GM10248 (cell line): ENCODE measurements at regions not wholly inside any gene's neighbourhood (a gene's known extent, or its start where the extent isn't known, plus 50 kb on each side); places are given as distances from the start of the nearest gene placed in this dataset.

ENCODE experiments used
- CTCF ChIA-PET: fragments of 300-600 bp; sonication (Branson Sonifier 250); formaldehyde crosslinking; extraction: SDS; loops from one replicate; lab custom pipeline; 2021; ENCODE audit warnings: antibody characterized with exemption; lab: Yijun Ruan, JAX
- POLR2A ChIA-PET: fragments of 350-650 bp; sonication (Branson Sonifier 250); formaldehyde crosslinking; extraction: SDS; loops from one replicate; lab custom pipeline; 2020; ENCODE audit warnings: antibody characterized with exemption; lab: Yijun Ruan, JAX
- DNase-seq: peaks from one replicate; pipeline ENCODE4 v3.0.0; 2012; ENCODE audit errors: extremely low spot score
- TF ChIP-seq, protein P1 (sequence below): IDR thresholded peaks from 2 replicates; pipeline ENCODE4 v1.5.1; 2012; ENCODE audit warnings: mild to moderate bottlenecking, low read depth; ENCODE audit errors: extremely low read depth, missing control alignments, control extremely low read depth

DNA sequence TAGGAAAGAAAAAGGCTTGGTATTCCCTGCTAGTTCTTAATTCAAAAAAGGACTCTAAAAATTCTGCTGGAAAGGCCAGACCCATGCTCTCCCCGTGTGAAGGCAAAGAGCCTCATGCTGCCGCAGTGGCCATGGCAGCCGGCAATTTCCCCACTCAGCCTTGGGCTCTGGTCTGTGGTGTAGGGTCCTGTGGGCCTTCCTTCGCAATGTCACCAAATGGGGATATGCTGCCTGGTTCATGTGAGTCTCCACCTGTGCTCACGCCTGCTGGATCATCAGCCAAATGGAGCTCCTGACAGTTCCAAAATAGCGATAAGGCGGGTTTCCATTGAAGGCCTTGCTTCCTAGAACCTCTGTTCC lies 282.8 kb upstream of the ATP5MC3 start:
- TF ChIP-seq, protein P1, sequence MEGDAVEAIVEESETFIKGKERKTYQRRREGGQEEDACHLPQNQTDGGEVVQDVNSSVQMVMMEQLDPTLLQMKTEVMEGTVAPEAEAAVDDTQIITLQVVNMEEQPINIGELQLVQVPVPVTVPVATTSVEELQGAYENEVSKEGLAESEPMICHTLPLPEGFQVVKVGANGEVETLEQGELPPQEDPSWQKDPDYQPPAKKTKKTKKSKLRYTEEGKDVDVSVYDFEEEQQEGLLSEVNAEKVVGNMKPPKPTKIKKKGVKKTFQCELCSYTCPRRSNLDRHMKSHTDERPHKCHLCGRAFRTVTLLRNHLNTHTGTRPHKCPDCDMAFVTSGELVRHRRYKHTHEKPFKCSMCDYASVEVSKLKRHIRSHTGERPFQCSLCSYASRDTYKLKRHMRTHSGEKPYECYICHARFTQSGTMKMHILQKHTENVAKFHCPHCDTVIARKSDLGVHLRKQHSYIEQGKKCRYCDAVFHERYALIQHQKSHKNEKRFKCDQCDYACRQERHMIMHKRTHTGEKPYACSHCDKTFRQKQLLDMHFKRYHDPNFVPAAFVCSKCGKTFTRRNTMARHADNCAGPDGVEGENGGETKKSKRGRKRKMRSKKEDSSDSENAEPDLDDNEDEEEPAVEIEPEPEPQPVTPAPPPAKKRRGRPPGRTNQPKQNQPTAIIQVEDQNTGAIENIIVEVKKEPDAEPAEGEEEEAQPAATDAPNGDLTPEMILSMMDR: no peak
- POLR2A ChIA-PET: no interaction called here
- DNase-seq: no peak
- CTCF ChIA-PET: interaction anchor here (1.3 to 1.4 kb wide), 2 partner anchors 10 to 49 kb away, joined by 3 to 4 read pairs; no protein-coding TSS in a partner anchor

DNA sequence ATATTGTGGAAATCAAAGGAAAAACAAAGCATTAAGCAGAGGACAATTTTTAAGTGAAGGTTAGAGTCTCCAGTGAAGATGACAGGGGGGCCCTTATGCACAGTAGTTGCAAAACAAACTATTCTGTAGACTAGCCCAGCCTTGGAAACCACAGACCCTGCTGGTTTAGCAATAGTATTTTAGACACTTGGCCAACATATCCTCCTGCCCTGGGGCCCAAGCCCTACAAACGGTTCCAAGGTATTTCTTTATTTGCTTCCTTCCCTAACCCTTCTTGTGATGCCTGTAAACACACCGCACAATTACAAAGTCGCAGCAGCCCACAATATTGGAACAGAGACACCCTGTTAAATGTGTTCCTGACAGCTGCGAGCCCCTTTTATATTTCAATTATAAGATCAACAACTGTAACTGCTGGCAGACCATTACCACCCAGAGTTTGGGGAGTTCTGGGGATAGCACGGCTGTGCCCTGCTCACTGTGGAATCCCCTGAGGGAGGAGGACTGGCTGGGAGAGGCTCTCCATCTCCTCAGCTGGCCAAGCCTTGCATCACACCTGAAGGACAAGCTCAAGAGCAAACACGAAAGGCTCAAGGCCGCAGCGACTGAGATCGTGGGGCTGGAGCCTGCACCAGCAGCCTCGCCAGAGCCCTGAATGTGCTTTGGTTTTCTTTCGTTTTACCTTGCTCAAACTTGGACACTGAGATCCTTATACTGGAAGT lies 282.2 kb upstream of the ATP5MC3 start:
- ChIA-PET POLR2A (no interaction called here), CTCF (interaction anchor here (1.3 kb wide), 1 partner anchor 49 kb away, joined by 3 read pairs; no protein-coding TSS in a partner anchor)
- no peak for DNase-seq
- TF ChIP-seq, protein P1: no peak

DNA sequence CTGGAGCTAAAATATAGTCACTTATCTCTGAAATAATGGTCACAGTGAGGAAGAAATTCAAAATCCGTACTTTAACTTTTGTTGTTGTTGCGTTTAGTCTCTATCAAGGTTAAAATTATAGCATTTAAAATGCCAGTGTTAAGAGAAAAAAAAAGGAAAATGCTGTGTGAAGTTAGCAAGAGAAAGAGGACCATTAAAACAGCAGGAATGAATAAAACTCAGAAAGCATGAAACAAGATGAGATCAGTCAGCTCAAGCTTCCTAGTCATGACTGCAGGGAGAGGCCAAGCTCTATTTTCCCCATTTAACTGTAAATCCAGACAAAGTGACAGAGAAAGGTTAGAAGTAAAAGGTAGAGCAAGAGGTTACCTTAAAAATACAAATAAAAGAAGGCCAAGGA lies 281.7 kb upstream of the ATP5MC3 start:
- ChIA-PET CTCF (no interaction called here), POLR2A (no interaction called here)
- TF ChIP-seq, protein P1: no peak
- no peak for DNase-seq

DNA sequence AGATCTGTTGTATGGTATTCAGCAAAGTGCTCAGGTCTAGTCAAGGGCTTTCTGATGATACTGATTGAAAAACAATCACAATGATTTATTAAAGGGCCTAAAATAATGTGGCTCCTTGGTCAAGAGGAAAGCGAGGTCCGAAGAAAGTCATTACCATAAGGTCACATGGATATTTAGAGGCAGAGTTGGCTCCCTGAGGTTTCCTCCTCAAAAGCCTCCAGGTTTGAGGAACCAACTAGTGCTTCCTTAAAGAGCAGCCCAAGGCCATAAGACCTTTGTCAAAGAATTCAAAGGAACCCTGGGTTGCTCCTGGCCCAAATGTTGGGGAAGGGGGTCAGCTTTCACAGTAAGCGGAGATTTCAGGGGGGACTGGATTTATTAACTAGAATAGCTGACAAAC lies 280.7 kb upstream of the ATP5MC3 start:
- CTCF ChIA-PET: no interaction called here
- POLR2A ChIA-PET: no interaction called here
- TF ChIP-seq, protein P1: no peak
- DNase-seq: no peak

DNA sequence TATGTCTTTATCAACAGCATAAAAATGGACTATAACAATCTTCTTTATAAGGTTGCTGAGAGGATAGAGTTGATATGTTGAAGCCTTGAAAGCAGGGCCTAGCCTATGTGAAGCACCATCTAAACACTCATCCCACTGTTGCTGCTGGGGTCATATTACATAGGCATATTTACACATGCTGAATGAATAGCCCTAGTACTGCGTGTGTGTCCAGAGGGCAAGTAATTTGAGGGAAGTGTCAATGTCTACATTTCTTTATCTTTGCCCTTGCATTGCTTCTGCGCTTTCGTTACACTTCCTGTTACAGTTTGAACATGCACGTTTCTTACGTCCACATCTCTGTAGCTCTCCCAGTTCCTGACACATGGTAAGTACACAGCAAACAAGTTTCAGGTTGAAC lies 280.3 kb upstream of the ATP5MC3 start:
- TF ChIP-seq, protein P1: no peak
- POLR2A ChIA-PET: no interaction called here
- DNase-seq: no peak
- CTCF ChIA-PET: no interaction called here

DNA sequence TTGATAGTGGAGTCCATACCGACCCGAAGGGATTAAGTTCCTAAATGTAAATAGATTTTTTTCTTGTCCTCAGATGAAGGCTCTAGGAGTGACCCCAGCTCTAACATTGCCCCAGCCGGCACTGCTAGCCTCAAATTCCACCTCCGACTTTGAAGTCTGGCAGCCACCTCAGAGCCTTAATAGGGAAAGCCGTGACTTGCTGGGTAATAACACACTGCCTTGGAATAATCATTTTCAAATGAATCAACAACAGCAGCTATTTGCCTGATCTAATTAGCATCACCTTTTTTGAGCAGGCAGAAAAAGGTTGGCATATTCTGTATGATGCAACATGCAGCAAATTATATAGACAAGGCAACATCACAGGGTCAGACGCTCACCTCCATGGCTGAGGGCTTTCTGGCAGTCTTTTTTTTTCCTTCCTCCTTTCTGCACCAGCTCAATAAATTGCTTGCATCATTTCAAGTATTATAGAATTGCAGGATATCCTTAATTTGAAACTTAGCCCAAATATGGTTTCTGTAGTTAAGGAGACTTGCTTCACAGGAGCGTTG lies 276.5 kb upstream of the ATP5MC3 start:
- no peak for DNase-seq
- ChIA-PET CTCF (interaction anchor here (0.9 kb wide), 1 partner anchor 11 kb away, joined by 3 read pairs; no protein-coding TSS in a partner anchor), POLR2A (no interaction called here)
- TF ChIP-seq, protein P1: no peak
